ENCODE measurements at regions not wholly inside any gene's neighbourhood (a gene's known extent, or its start where the extent isn't known, plus 50 kb on each side); places are given as distances from the start of the nearest gene placed in this dataset.

DNA sequence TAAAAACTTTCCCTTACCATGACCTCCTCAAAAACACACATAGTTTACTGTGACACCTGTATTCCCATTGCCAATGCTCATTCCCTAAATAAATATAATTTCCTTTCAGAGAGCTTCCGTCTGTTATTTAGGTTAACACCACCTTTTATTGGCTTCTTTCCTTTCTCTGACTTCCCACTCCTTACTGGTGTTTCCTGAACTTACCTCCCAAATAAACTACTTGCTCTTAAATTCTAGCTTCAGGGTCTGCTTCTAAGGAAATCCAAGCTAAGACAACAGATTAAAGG lies 67.4 kb upstream of the ZNF746 start:
- Histone ChIP-seq H3K4me3 (ENCODE audit: low read length, poor library complexity, severe bottlenecking) (no peak overlapping the region), H3K9me2 (replicated peaks; ENCODE audit: low read depth, low read length) (no peaks in the 10 kb centered on the region), H3K9me3 (ENCODE audit: insufficient read depth, low read depth, low read length) (peaks cover 3% of the 10 kb centered on the region; the same call in 1 of the 2 replicates), H2AFZ (ENCODE audit: low read length) (no peak overlapping the region), H4K20me1 (ENCODE audit: insufficient read depth, low read length, poor library complexity, severe bottlenecking) (no peaks in the 10 kb centered on the region), H3K79me2 (ENCODE audit: insufficient read depth, low read length) (no peaks in the 10 kb centered on the region; the same call in 1 of the 2 replicates), H3K27me3 (ENCODE audit: insufficient read depth, low read length, poor library complexity, severe bottlenecking) (no peaks in the 10 kb centered on the region), H3K36me3 (ENCODE audit: insufficient read depth, low read length) (peaks cover 48% of the 10 kb centered on the region), H3K4me2 (ENCODE audit: low read depth, low read length, poor library complexity, severe bottlenecking) (no peak overlapping the region), H3K4me1 (ENCODE audit: insufficient read depth, low read length, poor library complexity, severe bottlenecking) (no peaks in the 10 kb centered on the region), H3F3A (ENCODE audit: low read depth) (no peaks in the 10 kb centered on the region), H3K9ac (ENCODE audit: low read depth, low read length, poor library complexity, severe bottlenecking) (no peak overlapping the region)
- TF ChIP-seq EZH2phosphoT487 (IDR thresholded peaks at IDR 0.05; ENCODE audit: borderline replicate concordance), result no peak
- TF ChIP-seq, protein P1, sequence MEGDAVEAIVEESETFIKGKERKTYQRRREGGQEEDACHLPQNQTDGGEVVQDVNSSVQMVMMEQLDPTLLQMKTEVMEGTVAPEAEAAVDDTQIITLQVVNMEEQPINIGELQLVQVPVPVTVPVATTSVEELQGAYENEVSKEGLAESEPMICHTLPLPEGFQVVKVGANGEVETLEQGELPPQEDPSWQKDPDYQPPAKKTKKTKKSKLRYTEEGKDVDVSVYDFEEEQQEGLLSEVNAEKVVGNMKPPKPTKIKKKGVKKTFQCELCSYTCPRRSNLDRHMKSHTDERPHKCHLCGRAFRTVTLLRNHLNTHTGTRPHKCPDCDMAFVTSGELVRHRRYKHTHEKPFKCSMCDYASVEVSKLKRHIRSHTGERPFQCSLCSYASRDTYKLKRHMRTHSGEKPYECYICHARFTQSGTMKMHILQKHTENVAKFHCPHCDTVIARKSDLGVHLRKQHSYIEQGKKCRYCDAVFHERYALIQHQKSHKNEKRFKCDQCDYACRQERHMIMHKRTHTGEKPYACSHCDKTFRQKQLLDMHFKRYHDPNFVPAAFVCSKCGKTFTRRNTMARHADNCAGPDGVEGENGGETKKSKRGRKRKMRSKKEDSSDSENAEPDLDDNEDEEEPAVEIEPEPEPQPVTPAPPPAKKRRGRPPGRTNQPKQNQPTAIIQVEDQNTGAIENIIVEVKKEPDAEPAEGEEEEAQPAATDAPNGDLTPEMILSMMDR (conservative IDR thresholded peaks at IDR 0.05; ENCODE audit: low read length), result no peak

DNA sequence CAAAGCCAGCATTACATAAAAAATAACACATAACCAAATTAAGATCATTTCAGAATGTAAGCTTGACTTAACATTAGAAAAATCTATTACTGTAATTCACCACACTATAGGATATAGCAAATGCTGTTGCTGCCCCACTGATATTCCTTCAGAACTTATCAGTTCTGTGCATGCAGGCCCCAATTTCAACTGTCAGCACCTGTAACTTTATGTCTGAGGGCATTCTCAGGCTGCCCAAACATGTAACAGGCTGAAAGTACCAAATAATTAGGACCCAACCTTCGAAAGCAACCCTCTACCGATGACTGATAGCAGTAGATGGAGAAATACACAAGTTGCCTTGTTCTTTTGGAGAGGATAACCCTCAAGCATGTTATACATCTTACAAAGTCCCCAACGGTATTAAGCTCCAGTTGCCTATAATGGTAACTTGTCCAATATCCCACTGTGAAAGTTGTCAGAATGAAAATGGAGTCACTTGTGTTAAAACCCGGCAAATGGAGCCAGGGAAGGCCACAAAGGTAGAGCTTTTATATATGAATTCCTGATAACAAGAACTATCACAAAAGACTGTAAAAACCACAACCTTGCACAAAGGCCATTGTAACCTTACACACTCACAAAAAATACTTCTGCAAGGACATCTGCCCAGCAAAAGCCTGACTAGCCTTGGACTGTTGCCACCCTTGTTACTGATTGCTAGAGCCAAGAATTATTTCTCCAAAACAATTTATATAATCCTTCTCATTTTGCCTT lies 66.9 kb upstream of the ZNF746 start:
- Histone ChIP-seq H3K9me2 (replicated peaks; ENCODE audit: low read depth, low read length) (no peaks in the 10 kb centered on the region), H3F3A (ENCODE audit: low read depth) (no peaks in the 10 kb centered on the region), H3K9ac (ENCODE audit: low read depth, low read length, poor library complexity, severe bottlenecking) (no peak overlapping the region), H3K4me2 (ENCODE audit: low read depth, low read length, poor library complexity, severe bottlenecking) (no peak overlapping the region), H3K4me1 (ENCODE audit: insufficient read depth, low read length, poor library complexity, severe bottlenecking) (no peaks in the 10 kb centered on the region), H2AFZ (ENCODE audit: low read length) (no peak overlapping the region), H3K79me2 (ENCODE audit: insufficient read depth, low read length) (no peaks in the 10 kb centered on the region; the same call in 1 of the 2 replicates), H3K36me3 (ENCODE audit: insufficient read depth, low read length) (peaks cover 51% of the 10 kb centered on the region), H3K9me3 (ENCODE audit: insufficient read depth, low read depth, low read length) (peaks cover 3% of the 10 kb centered on the region; the same call in 1 of the 2 replicates), H4K20me1 (ENCODE audit: insufficient read depth, low read length, poor library complexity, severe bottlenecking) (no peaks in the 10 kb centered on the region), H3K27me3 (ENCODE audit: insufficient read depth, low read length, poor library complexity, severe bottlenecking) (no peaks in the 10 kb centered on the region), H3K4me3 (ENCODE audit: low read length, poor library complexity, severe bottlenecking) (no peak overlapping the region)
- TF ChIP-seq, protein P1 (conservative IDR thresholded peaks at IDR 0.05; ENCODE audit: low read length), result no peak
- no peak for TF ChIP-seq EZH2phosphoT487 (IDR thresholded peaks at IDR 0.05; ENCODE audit: borderline replicate concordance)

DNA sequence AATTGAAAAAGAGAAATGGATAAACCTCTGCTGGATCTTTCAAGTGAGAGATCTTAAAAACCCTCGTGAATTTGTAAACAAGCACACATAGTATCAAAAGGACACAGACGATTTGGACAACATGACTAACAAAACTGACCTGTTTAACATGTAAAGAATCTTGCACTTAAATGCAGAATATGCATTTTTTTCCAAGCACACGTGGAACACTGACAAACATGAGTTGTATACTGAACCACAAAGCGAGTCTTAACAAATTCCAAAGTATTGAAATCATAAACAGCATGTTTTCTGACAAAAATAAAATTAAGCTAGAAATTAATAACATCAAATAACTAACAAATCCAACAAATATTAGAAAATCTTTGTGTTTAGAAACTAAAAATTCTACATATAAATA lies 65.0 kb upstream of the ZNF746 start:
- Histone ChIP-seq H3K4me3 (ENCODE audit: low read length, poor library complexity, severe bottlenecking) (no peak overlapping the region), H3K4me1 (ENCODE audit: insufficient read depth, low read length, poor library complexity, severe bottlenecking) (no peaks in the 10 kb centered on the region), H3K79me2 (ENCODE audit: insufficient read depth, low read length) (no peaks in the 10 kb centered on the region; the same call in 1 of the 2 replicates), H3K4me2 (ENCODE audit: low read depth, low read length, poor library complexity, severe bottlenecking) (no peak overlapping the region), H3K9me3 (ENCODE audit: insufficient read depth, low read depth, low read length) (0 out of 2 replicates have a peak, but pooled peaks cover 3% of the 10 kb centered on the region), H2AFZ (ENCODE audit: low read length) (no peak overlapping the region), H3K9ac (ENCODE audit: low read depth, low read length, poor library complexity, severe bottlenecking) (no peak overlapping the region), H3K27me3 (ENCODE audit: insufficient read depth, low read length, poor library complexity, severe bottlenecking) (no peaks in the 10 kb centered on the region), H3K9me2 (replicated peaks; ENCODE audit: low read depth, low read length) (no peaks in the 10 kb centered on the region), H3K36me3 (ENCODE audit: insufficient read depth, low read length) (peaks cover 57% of the 10 kb centered on the region), H4K20me1 (ENCODE audit: insufficient read depth, low read length, poor library complexity, severe bottlenecking) (no peaks in the 10 kb centered on the region), H3F3A (ENCODE audit: low read depth) (no peaks in the 10 kb centered on the region)
- TF ChIP-seq, protein P1 (conservative IDR thresholded peaks at IDR 0.05; ENCODE audit: low read length), result no peak
- TF ChIP-seq EZH2phosphoT487 (IDR thresholded peaks at IDR 0.05; ENCODE audit: borderline replicate concordance), result no peak
